Suppressor macrophage (primary cell): ENCODE measurements at regions not wholly inside any gene's neighbourhood (a gene's known extent, or its start where the extent isn't known, plus 50 kb on each side); places are given as distances from the start of the nearest gene placed in this dataset.
"Not testable (repeated sequence)": the region's sequence is repeated elsewhere in the genome, so short reads cannot be mapped to it uniquely, and the experiment has no call there.

Experiments used
- DNase-seq, 4 experiments: peaks; one replicate each; pipeline ENCODE4 v3.0.0-alpha.2; 2020 to 2022

GRCh38 chr13:91249861-91250260 lies 97.6 kb upstream of the MIR17HG start:
- DNase-seq, result no peak

DNA sequence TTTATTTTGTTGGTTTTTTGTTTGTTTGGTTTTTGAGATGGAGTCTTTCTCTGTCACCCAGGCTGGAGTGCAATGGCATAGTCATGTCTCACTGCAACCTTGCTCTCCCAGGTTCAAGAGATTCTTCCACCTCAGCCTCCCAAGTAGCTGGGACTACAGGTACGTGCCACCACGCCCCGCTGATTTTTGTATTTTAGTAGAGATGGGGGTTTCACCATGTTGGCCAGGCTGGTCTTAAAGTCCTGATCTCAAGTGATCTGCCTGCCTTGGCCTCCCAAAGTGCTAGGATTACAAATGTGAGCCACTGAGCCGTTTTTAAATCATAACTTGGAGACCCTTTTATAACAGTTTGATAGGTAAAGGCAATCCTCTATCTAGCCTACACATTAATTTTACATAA lies 95.9 kb upstream of the MIR17HG start:
- not testable (repeated sequence) for DNase-seq

DNA sequence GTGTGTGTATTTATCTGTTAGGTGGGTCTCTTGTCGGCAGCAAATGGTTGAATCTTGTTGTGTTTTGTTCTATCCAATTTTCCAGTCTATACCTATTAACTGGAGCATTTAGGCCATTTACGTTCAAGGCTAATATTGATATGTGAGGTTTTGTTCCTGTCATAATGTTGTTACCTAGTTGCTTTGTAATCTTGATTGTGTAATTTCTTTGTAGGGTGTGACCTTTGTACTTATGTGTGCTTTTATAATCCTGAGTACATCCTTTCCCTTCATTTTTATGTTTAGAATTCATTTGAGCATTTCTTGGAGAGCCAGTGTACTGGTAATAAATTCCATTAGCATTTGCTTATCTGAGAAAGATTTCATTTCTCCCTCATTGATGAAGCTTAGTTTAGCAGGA lies 83.0 kb upstream of the MIR17HG start:
- no peak for DNase-seq

- no peak for DNase-seq
These were observed 78.2 kb upstream of the MIR17HG start for GRCh38 chr13:91269237-91269636.

GRCh38 chr13:91270031-91270430 lies 77.5 kb upstream of the MIR17HG start:
- no peak for DNase-seq

DNA sequence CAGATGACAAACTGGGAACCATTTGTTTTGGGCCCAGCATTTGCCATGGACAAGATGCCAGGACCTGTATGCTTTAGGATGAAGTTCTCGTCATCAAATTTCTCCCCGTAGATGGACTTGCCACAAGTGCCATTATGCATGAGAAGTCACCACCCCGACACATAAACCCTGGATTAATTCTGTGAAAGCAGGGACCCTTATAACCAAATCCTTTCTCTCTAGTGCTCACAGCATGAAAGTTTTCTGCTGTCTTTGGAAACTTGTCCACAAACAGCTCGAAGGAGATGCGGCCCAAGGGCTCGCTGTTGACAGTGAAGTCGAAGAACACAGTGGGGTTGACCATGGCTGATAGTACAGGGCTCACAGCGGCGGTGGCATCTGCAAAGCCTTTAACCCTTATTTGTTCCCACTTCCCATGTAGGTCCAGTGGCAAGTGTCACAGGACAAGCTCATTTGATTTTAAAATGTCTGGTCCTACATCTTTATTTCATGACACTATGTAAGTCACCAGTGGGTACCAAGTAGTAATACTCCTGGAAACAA lies 75.2 kb upstream of the MIR17HG start:
- no peak for DNase-seq

DNA sequence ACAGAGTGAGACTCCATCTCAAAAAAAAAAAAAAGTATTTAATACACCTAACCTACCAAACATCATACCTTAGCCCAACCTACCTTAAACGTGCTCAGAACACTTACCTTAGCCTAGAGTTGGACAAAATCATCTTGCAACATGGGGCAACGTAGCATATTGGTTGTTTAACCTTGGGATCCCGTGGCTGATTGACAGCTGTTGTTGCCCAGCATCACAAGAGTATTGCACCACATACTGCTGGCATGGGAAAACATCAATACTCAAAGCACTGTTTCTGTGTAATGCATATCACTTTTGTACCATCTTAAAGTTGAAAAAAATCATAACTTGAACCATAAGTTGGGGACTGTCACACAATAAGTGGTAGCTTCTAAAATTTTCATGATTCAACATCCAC lies 73.8 kb upstream of the MIR17HG start:
- DNase-seq, result no peak

GRCh38 chr13:91277013-91277676 lies 70.3 kb upstream of the MIR17HG start:
- no peak for DNase-seq

DNA sequence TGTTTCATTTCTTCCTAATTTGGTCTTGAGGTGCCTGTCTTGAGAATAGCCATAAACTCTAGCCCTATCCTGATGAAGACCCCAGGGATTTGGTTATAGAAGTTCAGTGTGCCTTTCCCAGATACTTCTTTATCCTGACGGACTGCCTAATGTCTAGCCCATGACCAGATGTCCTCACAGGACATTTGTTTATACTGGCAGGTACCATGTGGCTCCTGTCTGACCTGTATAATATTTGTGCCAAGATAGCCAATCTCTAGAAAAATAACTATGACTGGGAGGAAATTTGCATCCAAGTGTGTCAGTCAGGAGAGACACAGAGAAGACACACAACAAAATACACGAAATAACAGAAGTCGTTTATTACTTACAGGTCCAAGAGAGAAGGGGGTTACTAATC lies 69.2 kb upstream of the MIR17HG start:
- no peak for DNase-seq

GRCh38 chr13:91278888-91279287 lies 68.6 kb upstream of the MIR17HG start:
- DNase-seq, result peak; percentile 4 to 49 (median 26)

DNA sequence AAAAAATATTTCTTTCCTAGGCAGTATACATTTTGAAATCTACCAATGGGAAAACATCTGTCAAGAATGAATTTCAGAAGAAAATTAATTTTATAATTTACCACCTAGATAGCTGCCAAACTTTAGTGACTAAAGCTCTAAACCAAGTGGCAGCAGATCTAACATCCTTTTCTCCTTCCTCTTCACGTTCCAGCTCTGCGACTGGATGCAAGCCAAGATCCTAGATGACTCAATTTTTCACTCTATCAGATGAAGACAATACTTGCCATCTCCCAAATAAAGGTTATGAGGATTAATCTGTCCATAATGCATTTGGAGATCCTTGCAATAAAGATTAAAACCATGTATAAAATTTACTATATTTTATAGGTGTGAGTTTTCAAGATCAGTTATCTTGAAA lies 66.7 kb upstream of the MIR17HG start:
- DNase-seq, result peak; percentile 14 to 47 (median 41)

- DNase-seq, result no peak
These were observed 63.2 kb upstream of the MIR17HG start for GRCh38 chr13:91284335-91284734.

GRCh38 chr13:91286317-91286716 lies 61.2 kb upstream of the MIR17HG start:
- no peak for DNase-seq

GRCh38 chr13:91291078-91291477 lies 56.4 kb upstream of the MIR17HG start:
- no peak for DNase-seq

DNA sequence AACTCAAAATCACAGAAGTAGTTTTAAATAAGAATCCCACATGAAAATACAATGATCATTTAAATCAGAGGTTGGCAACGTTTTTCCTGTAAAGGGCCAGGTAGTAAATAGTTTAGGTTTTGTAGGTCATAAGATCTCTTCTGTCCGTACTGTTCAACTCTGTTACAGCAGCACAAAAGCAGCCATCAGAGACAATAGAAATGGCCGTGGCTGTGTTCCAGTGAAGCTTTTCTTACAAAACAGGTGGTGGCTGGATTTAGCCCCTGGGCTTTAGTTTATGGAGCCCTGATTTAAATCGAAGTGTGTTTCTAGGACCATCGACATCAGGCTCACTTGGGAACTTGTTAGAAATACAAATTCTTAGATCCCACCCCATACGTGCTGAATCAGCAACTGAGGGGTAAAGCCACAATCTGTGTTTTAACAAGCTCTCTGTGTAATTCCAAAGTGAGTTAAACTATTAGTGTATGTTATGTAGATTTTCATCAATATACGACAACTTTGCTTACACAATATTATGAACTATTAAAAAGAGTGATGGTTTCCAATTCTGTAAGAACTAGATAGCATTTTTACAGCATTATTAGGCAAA lies 54.8 kb upstream of the MIR17HG start:
- no peak for DNase-seq

DNA sequence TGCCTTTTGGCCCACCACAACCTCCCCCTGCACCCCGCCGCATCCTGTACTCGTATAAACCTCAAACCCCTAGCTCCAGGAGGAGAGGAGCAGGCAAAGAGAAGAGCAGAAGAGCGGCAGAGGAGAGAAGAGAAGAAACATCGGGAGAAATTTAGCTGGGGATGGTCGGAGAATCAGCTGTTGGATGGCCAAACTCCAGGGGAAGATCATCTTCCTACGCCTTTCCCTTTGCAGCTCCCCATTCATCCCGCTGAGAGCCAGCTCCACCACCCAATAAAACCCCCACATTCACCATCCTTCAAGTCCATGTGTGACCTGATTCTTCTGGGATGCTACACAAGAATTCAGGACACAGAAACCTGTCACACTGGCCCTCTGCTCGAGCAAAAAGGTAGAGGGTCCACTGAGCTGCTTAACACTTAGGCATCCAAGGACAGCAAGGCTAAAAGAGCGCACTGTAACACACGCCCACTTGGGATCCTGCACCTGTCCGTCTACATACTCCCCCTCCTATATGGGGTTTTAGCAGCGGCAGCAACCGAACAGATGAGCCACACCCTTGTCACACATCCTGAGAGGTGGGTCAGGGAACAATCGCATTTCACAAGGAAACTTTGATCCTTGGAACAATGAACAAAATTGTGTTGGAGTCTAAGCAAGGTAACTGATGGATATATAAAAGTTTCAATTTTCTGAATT lies 51.6 kb upstream of the MIR17HG start:
- DNase-seq, result no peak

DNA sequence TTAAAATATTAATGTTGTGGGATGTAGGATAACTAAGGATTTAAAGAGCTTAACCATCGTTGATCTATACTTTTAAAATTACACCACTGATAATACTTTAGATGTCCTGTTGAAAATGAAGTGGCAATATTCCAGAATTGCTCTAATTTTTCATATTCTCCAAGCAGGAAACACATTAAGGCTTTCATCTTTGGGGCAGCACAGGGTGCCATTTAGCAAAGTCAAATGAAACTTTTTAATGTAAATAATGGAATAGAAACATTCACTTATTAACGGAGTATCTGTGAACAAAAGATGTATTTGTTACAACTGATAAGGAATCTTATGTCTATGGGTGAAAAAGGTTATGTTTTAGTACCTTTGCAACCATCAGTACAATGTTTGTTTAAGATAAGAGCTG lies 50.0 kb upstream of the MIR17HG start:
- DNase-seq, result no peak
